Activated T-helper 2 cell treated with anti-CD3 and anti-CD28 coated beads, Interferon-gamma antibody, Interleukin-2, Interleukin-4, amounts not matched to agents 10 μg/mL and 5 μg/mL and 100 μg/mL, durations not matched to agents 14 hours and 24 hours and 36 hours (primary cell): ENCODE measurements at regions not wholly inside any gene's neighbourhood (a gene's known extent, or its start where the extent isn't known, plus 50 kb on each side); places are given as distances from the start of the nearest gene placed in this dataset.

ENCODE experiments used
- DNase-seq: peaks from one replicate; pipeline ENCODE4 v3.0.0; 2021; ENCODE audit warnings: low spot score
- H3K27ac Mint-ChIP-seq: one replicate; pipeline ENCODE4 v1.8.0; 2021; ENCODE audit warnings: mixed read lengths
- H3K27me3 Mint-ChIP-seq: one replicate; pipeline ENCODE4 v1.8.0; 2021; ENCODE audit warnings: low read depth, mixed read lengths
- H3K36me3 Mint-ChIP-seq: one replicate; pipeline ENCODE4 v1.8.0; 2021; ENCODE audit warnings: low read depth, mixed read lengths
- H3K4me1 Mint-ChIP-seq: one replicate; pipeline ENCODE4 v1.8.0; 2021; ENCODE audit warnings: low read depth, mixed read lengths
- H3K4me3 Mint-ChIP-seq: one replicate; pipeline ENCODE4 v1.8.0; 2021; ENCODE audit warnings: low read depth, mild to moderate bottlenecking, moderate library complexity, mixed read lengths
- H3K9me3 Mint-ChIP-seq: one replicate; pipeline ENCODE4 v1.8.0; 2021; ENCODE audit warnings: mixed read lengths
- intact Hi-C: fragments of 100-400 bp; cut with micrococcal nuclease; formaldehyde crosslinking; loops from one replicate; pipeline ENCODE4 v1.15.1; 2023

DNA sequence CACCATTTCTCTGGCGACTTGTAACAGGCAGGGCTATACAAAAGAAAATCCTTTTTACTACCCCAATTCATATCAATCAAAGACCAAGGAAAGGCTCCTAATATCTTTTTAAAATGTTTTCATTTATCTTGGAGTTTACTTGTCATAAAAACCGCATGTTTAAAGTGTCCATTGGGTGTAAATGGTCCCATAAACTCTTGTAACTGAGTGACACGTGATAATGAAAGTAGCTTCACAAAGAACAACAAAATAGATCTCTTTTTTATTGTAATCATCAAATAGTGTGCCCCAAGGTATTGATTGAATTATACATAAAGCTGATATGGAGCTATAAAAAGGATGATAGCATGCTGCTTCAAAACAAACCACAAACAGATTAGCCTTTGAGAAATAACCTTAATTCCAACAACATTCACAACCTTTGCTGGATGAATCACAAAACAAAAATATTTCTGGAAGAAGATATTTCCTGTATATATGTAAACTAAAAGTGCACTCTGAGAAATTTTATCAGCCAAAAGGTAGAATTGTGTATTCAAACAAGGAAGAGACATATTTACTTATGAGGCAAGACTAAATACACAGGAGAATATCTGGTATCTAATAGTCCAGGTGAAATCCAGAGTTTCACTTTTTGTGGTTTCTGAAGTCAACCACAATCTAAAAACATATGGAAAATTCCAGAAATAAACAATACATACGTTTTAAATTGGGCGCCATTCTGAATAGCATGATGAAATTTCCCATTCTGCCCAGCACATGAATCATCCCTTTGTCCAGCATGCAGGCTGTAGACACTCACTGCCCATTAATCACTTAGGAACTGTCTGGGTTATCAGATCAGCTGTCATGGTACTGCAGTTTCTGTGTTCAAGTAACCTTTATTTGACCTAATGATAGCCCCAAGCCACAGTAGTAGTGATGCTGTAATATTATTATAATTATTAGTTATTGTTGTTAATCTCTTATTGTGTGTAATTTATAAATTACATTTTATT lies 237.5 kb downstream of the PIK3C3 start:
- Mint-ChIP-seq H3K4me1 (no peaks in the 10 kb centered on the region), H3K36me3 (no peaks in the 10 kb centered on the region), H3K4me3 (no peak overlapping the region), H3K27ac (no peak overlapping the region), H3K9me3 (no peaks in the 10 kb centered on the region), H3K27me3 (no peaks in the 10 kb centered on the region)
- intact Hi-C loops = no loop called here
- no peak for DNase-seq

DNA sequence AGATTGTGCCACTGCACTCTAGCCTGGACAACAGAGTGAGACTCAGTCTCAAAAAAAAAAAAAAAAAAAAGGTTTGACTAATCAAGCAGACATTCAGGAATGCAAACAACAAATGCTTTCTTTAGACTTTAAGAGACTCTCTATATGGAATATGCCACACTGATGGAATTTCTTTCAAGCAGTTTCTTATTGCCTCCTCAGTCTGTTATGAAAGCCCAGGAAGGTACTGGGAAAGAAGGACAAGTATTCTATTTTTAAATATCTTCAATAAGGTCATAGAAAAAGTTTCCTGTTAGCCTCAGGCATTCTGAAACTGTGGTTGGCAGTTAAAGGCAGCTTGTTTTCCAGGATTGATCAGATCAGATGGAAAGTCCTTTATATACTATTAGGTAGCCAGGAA lies 241.6 kb downstream of the PIK3C3 start:
- Mint-ChIP-seq H3K9me3 (no peaks in the 10 kb centered on the region), H3K27me3 (no peaks in the 10 kb centered on the region), H3K27ac (no peak overlapping the region), H3K36me3 (no peaks in the 10 kb centered on the region), H3K4me1 (no peaks in the 10 kb centered on the region), H3K4me3 (no peak overlapping the region)
- no peak for DNase-seq
- intact Hi-C loops = no loop called here

DNA sequence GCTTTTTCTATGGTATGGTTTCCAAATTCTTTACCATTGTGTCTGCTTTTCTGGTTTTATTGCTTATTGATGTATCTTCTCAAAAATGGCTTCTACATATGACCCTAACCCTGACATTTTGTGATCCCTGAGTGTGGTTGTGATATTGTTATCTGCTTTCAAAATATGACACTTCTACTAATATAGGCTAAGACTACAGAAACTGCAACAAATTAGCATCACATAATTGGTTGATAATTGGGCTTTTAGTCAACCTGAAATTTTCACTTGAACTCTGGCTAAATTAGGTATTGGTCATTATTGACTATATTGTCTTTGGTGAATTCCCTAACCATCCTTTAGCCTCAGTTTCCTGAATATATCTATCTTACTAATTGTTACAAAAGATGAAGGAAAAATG lies 246.1 kb downstream of the PIK3C3 start:
- Mint-ChIP-seq H3K36me3 (no peaks in the 10 kb centered on the region), H3K27me3 (no peaks in the 10 kb centered on the region), H3K9me3 (no peaks in the 10 kb centered on the region), H3K27ac (no peak overlapping the region), H3K4me3 (no peak overlapping the region), H3K4me1 (no peaks in the 10 kb centered on the region)
- no peak for DNase-seq
- intact Hi-C loops = no loop called here

DNA sequence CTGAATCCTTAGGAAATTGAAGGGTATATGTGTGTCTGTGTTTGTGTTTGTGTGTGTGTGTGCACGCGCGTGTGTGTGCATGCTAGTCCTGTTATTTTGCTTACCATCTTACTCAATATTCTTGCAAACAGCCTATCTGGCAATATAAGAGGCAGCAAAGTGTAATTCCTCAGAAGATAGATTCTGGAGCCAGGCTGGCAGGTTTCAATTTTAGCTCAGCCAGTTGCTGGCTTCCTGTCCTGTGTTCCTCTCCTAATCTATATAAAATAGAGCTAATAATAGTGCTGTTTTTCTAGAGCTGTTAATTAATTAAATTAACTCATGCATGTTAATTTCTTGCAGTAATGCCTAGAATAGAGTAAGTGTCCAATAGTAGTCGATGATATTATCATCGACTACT lies 256.2 kb downstream of the PIK3C3 start:
- no peaks in the 10 kb centered on the region for H3K4me1 Mint-ChIP-seq
- H3K27ac Mint-ChIP-seq = no peak overlapping the region
- H3K4me3 Mint-ChIP-seq = no peak overlapping the region
- H3K9me3 Mint-ChIP-seq = no peaks in the 10 kb centered on the region
- intact Hi-C loops = no loop called here
- no peaks in the 10 kb centered on the region for H3K36me3 Mint-ChIP-seq
- no peaks in the 10 kb centered on the region for H3K27me3 Mint-ChIP-seq
- no peak for DNase-seq

DNA sequence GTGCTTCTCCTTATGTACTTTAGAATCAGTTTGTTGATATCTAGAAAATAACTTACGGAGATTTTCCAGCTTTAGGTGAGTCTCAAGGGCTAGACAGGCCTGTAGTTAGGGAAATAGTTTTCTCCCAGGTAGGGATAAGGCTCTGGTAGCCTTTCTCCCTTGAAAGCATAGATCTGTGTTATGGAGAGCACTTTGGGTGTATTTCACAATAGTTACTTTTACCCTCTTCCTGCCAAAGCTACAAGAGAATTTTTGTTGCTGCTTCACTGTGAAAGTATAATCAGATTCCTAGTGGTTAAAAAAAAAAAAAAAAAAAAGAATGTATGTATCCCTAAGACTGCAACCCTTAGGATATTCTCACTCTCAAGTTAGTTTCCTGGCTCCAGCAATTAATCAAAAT lies 267.5 kb downstream of the PIK3C3 start:
- Mint-ChIP-seq H3K36me3 (no peaks in the 10 kb centered on the region), H3K27ac (no peak overlapping the region), H3K27me3 (no peaks in the 10 kb centered on the region), H3K4me1 (no peaks in the 10 kb centered on the region), H3K4me3 (no peak overlapping the region), H3K9me3 (no peaks in the 10 kb centered on the region)
- intact Hi-C loops = no loop called here
- no peak for DNase-seq

DNA sequence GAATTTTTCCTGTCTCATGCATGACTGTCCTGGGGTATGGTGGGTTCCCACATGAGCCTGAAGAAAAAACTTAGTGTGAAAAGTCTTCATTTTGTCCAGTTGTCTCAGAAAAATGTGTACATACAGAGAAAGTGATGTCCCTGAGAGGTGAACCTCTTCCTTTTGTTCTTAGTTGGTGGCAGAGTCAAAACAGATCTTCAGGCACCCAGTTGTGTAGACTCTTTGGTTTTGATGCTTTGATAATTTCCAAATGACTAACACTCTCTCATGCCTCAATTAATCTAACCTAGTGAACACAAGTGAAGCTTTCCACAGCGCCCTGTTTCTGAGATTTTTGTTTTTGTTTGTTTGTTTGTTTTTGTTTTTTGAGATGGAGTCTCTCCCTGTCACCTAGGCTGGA lies 273.5 kb downstream of the PIK3C3 start:
- intact Hi-C loops = no loop called here
- Mint-ChIP-seq H3K4me1 (no peaks in the 10 kb centered on the region), H3K36me3 (no peaks in the 10 kb centered on the region), H3K27ac (no peak overlapping the region), H3K27me3 (no peaks in the 10 kb centered on the region), H3K9me3 (no peaks in the 10 kb centered on the region), H3K4me3 (no peak overlapping the region)
- no peak for DNase-seq

DNA sequence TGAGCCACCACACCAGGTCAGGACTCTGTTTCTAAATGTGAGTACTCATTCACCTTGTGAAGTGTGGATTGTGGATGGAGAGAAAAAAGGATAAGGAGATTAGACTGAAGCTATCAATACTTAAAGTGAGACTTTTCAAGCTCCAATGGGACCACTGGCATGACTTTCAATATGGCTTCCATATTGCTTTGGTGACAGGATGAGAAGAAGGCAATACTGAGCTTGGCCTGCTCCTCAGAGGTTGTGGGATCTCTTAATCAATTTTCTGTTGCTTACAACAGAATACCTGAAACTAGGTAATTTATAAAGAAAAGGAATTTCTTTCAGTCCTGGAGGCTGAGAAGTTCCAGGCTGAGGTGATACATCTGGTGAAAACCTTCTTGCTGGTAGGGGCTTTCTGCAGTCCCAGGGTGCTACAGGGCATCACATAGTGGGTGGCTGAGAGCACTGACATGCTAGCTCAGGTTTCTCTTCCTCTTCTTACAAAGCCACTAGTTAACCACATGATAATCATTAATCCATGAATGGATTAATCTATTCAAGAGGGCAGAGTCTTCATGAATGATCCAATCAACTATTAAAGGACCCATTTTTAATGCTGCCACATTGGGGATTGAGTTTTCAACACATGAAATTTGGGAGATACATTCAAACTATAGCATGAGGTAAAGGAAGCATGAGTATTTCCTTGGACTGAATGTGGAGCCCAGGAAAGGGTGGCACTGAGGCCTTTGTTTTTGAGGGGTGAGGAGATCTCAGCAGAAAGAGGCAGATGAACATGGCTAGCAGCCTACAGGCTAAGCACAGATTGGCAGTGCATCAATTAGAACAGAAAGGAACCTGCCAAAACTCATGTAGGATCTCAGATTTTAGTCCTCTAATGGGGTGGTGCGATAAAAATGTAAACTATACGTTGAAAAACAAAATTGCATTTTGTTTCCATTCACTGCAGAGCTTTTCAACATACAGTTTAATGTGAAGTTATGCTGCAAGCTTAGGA lies 274.5 kb downstream of the PIK3C3 start:
- no peaks in the 10 kb centered on the region for H3K27me3 Mint-ChIP-seq
- H3K4me1 Mint-ChIP-seq = no peaks in the 10 kb centered on the region

DNA sequence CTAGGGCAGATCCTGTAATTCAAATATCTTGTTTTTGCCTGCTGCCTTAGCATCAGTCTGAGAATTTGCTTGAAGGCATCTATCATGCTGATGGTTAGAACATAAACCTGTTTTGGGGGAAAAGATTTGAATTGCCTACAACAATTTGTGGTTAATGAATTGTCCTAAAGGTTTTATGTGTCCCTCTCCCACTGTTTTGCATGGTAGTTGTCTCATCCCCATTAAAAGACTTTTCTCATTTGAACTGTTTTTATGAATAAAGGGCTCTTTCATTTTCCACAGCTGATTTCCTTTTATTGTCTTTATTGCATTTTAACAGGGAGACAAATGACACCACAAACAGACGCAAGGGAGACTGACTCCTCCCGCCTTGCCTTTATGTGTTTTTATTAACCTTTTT lies 275.6 kb downstream of the PIK3C3 start:
- Mint-ChIP-seq H3K4me3 (no peak overlapping the region), H3K4me1 (no peaks in the 10 kb centered on the region), H3K9me3 (no peaks in the 10 kb centered on the region), H3K36me3 (no peaks in the 10 kb centered on the region), H3K27me3 (no peaks in the 10 kb centered on the region), H3K27ac (no peak overlapping the region)
- intact Hi-C loops = no loop called here
- DNase-seq = no peak

More for the DNA sequence above, 274.5 kb downstream of the PIK3C3 start:
- Mint-ChIP-seq H3K4me3 (no peak overlapping the region), H3K9me3 (no peaks in the 10 kb centered on the region), H3K36me3 (no peaks in the 10 kb centered on the region), H3K27ac (no peak overlapping the region)
- DNase-seq = no peak
- intact Hi-C loops = no loop called here

DNA sequence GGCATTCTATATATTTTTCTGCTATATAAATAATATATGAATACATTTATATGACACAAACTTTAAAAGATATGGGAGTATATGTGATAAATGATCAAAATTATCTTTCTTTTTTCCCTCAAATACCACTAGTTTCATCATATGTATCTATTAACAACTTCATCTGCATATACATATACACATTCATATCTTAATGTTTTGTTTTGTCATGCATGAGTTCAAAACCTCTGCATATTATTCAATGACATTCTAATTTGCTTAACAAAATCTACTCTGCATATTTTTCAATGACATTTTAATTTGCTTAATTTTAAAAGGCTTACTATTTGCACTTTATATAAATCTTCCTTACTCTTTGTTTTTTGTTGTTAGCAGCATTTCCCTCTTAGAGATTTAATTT lies 276.2 kb downstream of the PIK3C3 start:
- H3K36me3 Mint-ChIP-seq = no peaks in the 10 kb centered on the region
- intact Hi-C loops = no loop called here
- no peak overlapping the region for H3K4me3 Mint-ChIP-seq
- no peak for DNase-seq
- no peaks in the 10 kb centered on the region for H3K4me1 Mint-ChIP-seq
- H3K9me3 Mint-ChIP-seq = no peaks in the 10 kb centered on the region
- H3K27me3 Mint-ChIP-seq = no peaks in the 10 kb centered on the region
- no peak overlapping the region for H3K27ac Mint-ChIP-seq

DNA sequence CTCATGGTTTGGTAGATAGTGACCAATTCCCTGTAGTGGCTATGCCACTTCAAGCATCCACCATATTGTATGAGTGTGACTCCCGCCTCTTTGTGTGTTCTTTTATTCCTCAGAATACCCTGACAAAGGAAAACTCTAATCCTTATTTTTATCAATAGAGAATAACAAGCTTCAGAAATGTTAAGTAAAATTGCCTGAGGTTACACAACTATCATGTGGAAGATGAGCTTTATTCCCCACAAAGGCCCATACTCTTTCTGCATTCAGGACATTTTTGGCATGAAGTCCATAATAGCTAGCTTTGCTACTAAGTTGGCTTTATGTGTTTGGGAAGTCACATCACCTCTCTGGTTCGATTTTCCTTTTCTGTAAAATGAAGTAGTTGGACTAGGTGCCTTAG lies 276.8 kb downstream of the PIK3C3 start:
- no peaks in the 10 kb centered on the region for H3K36me3 Mint-ChIP-seq

DNA sequence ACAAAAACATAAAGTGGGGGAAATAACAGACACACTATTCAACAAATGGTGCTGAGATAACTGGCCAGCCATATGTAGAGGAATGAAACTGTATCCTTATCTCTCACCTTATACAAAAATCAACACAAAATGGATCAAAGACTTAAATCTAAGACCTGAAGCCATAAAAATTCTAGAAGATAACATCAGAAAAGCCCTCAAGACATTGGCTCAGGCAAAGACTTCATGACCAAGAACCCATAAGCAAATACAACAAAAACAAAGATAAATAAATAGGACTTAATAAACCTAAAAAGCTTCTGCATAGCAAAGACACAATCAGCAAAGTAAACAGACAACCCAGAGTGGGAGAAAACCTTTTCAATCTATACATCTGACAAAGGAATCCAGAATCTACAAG lies 278.9 kb downstream of the PIK3C3 start:
- intact Hi-C loops = no loop called here
- Mint-ChIP-seq H3K4me3 (no peak overlapping the region), H3K36me3 (no peaks in the 10 kb centered on the region), H3K4me1 (no peaks in the 10 kb centered on the region), H3K27me3 (no peaks in the 10 kb centered on the region), H3K27ac (no peak overlapping the region), H3K9me3 (peaks cover 4% of the 10 kb centered on the region)
- no peak for DNase-seq

More for the DNA sequence above, 276.8 kb downstream of the PIK3C3 start:
- intact Hi-C loops = no loop called here
- no peak for DNase-seq
- Mint-ChIP-seq H3K9me3 (no peaks in the 10 kb centered on the region), H3K4me1 (no peaks in the 10 kb centered on the region), H3K27me3 (no peaks in the 10 kb centered on the region), H3K4me3 (no peak overlapping the region), H3K27ac (no peak overlapping the region)

DNA sequence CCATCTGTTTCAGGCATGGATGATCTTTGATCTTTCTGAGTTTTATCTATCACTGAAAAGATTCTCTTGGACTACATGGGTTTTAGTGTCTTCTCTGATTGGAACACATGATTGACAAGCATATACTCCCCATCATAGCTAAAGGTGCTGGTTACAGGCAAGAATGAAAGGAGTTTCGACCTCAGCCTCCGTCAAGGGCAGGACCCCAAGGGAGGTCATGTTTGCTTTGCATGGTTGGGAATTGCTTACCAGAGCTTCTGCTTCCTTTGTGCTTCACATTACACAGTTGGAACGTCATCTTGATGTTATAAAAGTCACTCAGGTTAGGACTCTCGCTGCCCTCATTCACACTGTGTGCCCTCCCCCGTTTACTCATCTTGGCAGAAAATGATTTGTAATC lies 287.7 kb downstream of the PIK3C3 start:
- Mint-ChIP-seq H3K27ac (no peak overlapping the region), H3K9me3 (peaks cover 4% of the 10 kb centered on the region), H3K4me1 (no peaks in the 10 kb centered on the region), H3K27me3 (no peaks in the 10 kb centered on the region), H3K4me3 (no peak overlapping the region), H3K36me3 (no peaks in the 10 kb centered on the region)
- no peak for DNase-seq
- intact Hi-C loops = no loop called here

DNA sequence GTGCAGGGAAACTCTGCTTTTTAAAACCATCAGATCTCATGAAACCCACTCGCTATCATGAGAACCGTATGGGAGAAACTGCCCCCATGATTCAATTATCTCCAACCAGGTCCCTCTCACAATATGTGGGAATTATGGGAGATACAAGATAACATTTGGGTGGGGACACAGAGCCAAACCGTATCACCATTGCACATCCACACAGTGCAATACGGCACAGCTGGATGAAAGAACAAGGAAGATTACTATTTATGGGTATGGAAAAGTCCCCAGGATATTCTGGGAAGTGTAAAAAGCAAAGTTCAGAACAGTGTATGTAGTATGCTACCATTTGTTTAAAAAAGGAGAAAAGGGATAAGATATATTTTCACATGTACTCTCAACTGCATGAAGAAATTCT lies 290.1 kb downstream of the PIK3C3 start:
- Mint-ChIP-seq H3K27ac (no peak overlapping the region), H3K4me1 (no peaks in the 10 kb centered on the region), H3K36me3 (no peaks in the 10 kb centered on the region), H3K4me3 (no peak overlapping the region), H3K9me3 (no peaks in the 10 kb centered on the region), H3K27me3 (no peaks in the 10 kb centered on the region)
- intact Hi-C loops = no loop called here
- no peak for DNase-seq
